H1 (cell line): ENCODE measurements at regions not wholly inside any gene's neighbourhood (a gene's known extent, or its start where the extent isn't known, plus 50 kb on each side); places are given as distances from the start of the nearest gene placed in this dataset.

Experiments
- BACH1 ChIP-seq: IDR thresholded peaks from 2 replicates; pipeline ENCODE4 v1.6.1; 2012; ENCODE audit warnings: low read length, improper control_type of control experiment
- BRCA1 ChIP-seq: IDR thresholded peaks from 2 replicates; pipeline ENCODE4 v1.6.1; 2012; ENCODE audit warnings: low read depth, low read length, improper control_type of control experiment
- CHD7 ChIP-seq: fragments of 300-600 bp; sonication (generic); IDR thresholded peaks from 2 replicates; pipeline ENCODE4 v1.7.1; 2012; ENCODE audit warnings: low read length, moderate library complexity, mild to moderate bottlenecking, inconsistent platforms; ENCODE audit not compliant: insufficient replicate concordance
- EZH2 ChIP-seq: fragments of 200-600 bp; sonication (generic); IDR thresholded peaks from 2 replicates; pipeline ENCODE4 v1.7.1; 2012; ENCODE audit warnings: low read depth, mild to moderate bottlenecking, moderate library complexity, low read length, inconsistent platforms; ENCODE audit not compliant: severe bottlenecking
- GABPA ChIP-seq: IDR thresholded peaks from 2 replicates; pipeline ENCODE4 v1.6.1; 2011; ENCODE audit warnings: mild to moderate bottlenecking, low read length, moderate library complexity, borderline replicate concordance; ENCODE audit not compliant: insufficient read depth
- KDM4A ChIP-seq: IDR thresholded peaks from one replicate; pipeline ENCODE4 v1.7.1; 2012; ENCODE audit warnings: low read depth, mild to moderate bottlenecking, moderate library complexity, low read length, inconsistent platforms; ENCODE audit not compliant: severe bottlenecking
- MAX ChIP-seq: IDR thresholded peaks from 2 replicates; pipeline ENCODE4 v1.6.1; 2012; ENCODE audit warnings: inconsistent platforms
- NANOG ChIP-seq: IDR thresholded peaks from 2 replicates; pipeline ENCODE4 v1.6.1; 2011; ENCODE audit warnings: low read length, low read depth, mild to moderate bottlenecking, inconsistent platforms; ENCODE audit not compliant: insufficient read depth, poor library complexity, severe bottlenecking
- RAD21 ChIP-seq, 2 experiments: IDR thresholded peaks in 1 of 2; conservative IDR thresholded peaks in 1 of 2; 2 replicates each; pipeline ENCODE4 v1.6.1; 2011; ENCODE audit warnings: low read depth in 2 of 2, low read length in 2 of 2, improper control_type of control experiment in 1 of 2, inconsistent platforms in 1 of 2, mild to moderate bottlenecking in 1 of 2, moderate library complexity in 1 of 2
- SIX5 ChIP-seq: IDR thresholded peaks from 2 replicates; pipeline ENCODE4 v1.6.1; 2011; ENCODE audit warnings: mild to moderate bottlenecking, low read depth, low read length
- YY1 ChIP-seq: IDR thresholded peaks from 2 replicates; pipeline ENCODE4 v1.6.1; 2011; ENCODE audit warnings: low read depth, mild to moderate bottlenecking, low read length
- ZNF274 ChIP-seq: IDR thresholded peaks from 2 replicates; pipeline ENCODE4 v1.7.0; 2012; ENCODE audit warnings: low read length, borderline replicate concordance; ENCODE audit errors: extremely low read depth

DNA sequence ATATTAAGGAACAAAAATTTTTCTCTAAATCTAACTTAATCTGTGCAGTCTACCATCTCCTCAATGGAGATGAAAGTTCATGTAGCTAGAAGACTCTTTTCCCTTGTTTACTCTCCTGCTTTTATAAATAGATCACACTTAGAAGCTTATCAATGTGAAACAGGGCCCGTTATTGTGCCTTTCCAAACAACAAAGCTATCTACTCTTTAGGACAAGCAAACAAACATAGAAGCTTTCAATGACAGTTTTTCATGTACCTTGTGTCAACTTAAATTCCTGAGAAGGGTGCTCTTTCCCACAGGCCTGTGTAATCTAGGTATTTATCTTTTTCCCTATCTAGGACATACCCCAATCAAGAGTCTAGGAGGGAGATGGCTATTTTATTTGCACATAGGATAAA is 247.8 kb upstream of the CWC22 start (continued):
- TF ChIP-seq CHD7 = no peak
- TF ChIP-seq EZH2 = no peak
- no peak for TF ChIP-seq GABPA
- no peak for TF ChIP-seq KDM4A
- no peak for TF ChIP-seq YY1
- no peak for TF ChIP-seq ZNF274
- TF ChIP-seq MAX = no peak
- no peak for TF ChIP-seq SIX5
- no peak for TF ChIP-seq NANOG
- no peak for TF ChIP-seq BACH1
- TF ChIP-seq BRCA1 = no peak
- no peak for TF ChIP-seq RAD21 (IDR thresholded peaks at IDR 0.05 in 1 of 2, conservative IDR thresholded peaks at IDR 0.05 in 1 of 2; ENCODE audit: low read depth in 2 of 2, low read length in 2 of 2)
